ENCODE measurements at regions not wholly inside any gene's neighbourhood (a gene's known extent, or its start where the extent isn't known, plus 50 kb on each side); places are given as distances from the start of the nearest gene placed in this dataset.

GRCh38 chr10:109126541-109126940 is 796.8 kb downstream of the XPNPEP1 start:
- TF ChIP-seq CTCF (conservative IDR thresholded peaks at IDR 0.05; ENCODE audit: low read depth, low read length) (no peak), RAD21 (IDR thresholded peaks at IDR 0.05; ENCODE audit: low read length) (no peak), MAZ (IDR thresholded peaks at IDR 0.05; ENCODE audit: borderline replicate concordance, low read depth, low read length) (no peak), POLR2A (IDR thresholded peaks at IDR 0.05; ENCODE audit: low read depth, low read length) (no peak)
- TF ChIP-seq, protein P1, sequence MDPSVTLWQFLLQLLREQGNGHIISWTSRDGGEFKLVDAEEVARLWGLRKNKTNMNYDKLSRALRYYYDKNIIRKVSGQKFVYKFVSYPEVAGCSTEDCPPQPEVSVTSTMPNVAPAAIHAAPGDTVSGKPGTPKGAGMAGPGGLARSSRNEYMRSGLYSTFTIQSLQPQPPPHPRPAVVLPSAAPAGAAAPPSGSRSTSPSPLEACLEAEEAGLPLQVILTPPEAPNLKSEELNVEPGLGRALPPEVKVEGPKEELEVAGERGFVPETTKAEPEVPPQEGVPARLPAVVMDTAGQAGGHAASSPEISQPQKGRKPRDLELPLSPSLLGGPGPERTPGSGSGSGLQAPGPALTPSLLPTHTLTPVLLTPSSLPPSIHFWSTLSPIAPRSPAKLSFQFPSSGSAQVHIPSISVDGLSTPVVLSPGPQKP (IDR thresholded peaks at IDR 0.05; ENCODE audit: borderline replicate concordance, low read depth, low read length), result no peak

Measured in IMR-90 (cell line).